B cell (primary cell): ENCODE measurements at regions not wholly inside any gene's neighbourhood (a gene's known extent, or its start where the extent isn't known, plus 50 kb on each side); places are given as distances from the start of the nearest gene placed in this dataset.

Experiments used
- CTCF ChIP-seq: fragments of 200-600 bp; IDR thresholded peaks from one replicate; pipeline ENCODE4 v1.8.0; 2022; ENCODE audit warnings: antibody characterized with exemption, mild to moderate bottlenecking
- EZH2 ChIP-seq: IDR thresholded peaks from 2 replicates; pipeline ENCODE4 v1.6.1; 2012; ENCODE audit warnings: borderline replicate concordance, low read depth, mild to moderate bottlenecking, moderate library complexity, low read length; ENCODE audit not compliant: insufficient read depth, poor library complexity, severe bottlenecking

GRCh38 chr13:89470901-89471300 lies 1799.7 kb downstream of the SLITRK5 start:
- TF ChIP-seq CTCF, result no peak
- no peak for TF ChIP-seq EZH2
